KMS-11 (cell line): ENCODE measurements at regions not wholly inside any gene's neighbourhood (a gene's known extent, or its start where the extent isn't known, plus 50 kb on each side); places are given as distances from the start of the nearest gene placed in this dataset.

Experiments used
- H2AFZ ChIP-seq: fragments of 200-600 bp; sonication (generic); 2 replicates; pipeline ENCODE4 v1.6.1; 2016; ENCODE audit warnings: antibody characterized with exemption, mixed run types, low read depth
- H3K27ac ChIP-seq: fragments of 200-600 bp; sonication (generic); 2 replicates; pipeline ENCODE4 v1.6.1; 2016; ENCODE audit warnings: mild to moderate bottlenecking, mixed run types
- H3K27me3 ChIP-seq: fragments of 200-600 bp; sonication (generic); 2 replicates; pipeline ENCODE4 v1.6.1; 2017; ENCODE audit warnings: mild to moderate bottlenecking, low read depth, mixed run types, moderate library complexity; ENCODE audit not compliant: insufficient read depth
- H3K36me3 ChIP-seq: fragments of 200-600 bp; sonication (generic); 2 replicates; pipeline ENCODE4 v1.6.1; 2017; ENCODE audit warnings: mild to moderate bottlenecking, mixed run types; ENCODE audit not compliant: insufficient read depth
- H3K4me1 ChIP-seq: fragments of 200-600 bp; sonication (generic); 2 replicates; pipeline ENCODE4 v1.6.1; 2016; ENCODE audit warnings: mild to moderate bottlenecking, low read depth, mixed run types; ENCODE audit not compliant: poor library complexity, severe bottlenecking
- H3K4me2 ChIP-seq: fragments of 200-600 bp; sonication (generic); 2 replicates; pipeline ENCODE4 v1.7.0; 2016; ENCODE audit warnings: mild to moderate bottlenecking, mixed run types
- H3K4me3 ChIP-seq: fragments of 200-600 bp; sonication (generic); IDR thresholded peaks from 2 replicates; pipeline ENCODE4 v1.6.1; 2017; ENCODE audit warnings: low read depth, low read length, mixed read lengths; ENCODE audit not compliant: insufficient read depth
- H3K79me2 ChIP-seq: fragments of 200-600 bp; sonication (generic); 2 replicates; pipeline ENCODE4 v1.6.1; 2016; ENCODE audit warnings: low read depth, mixed run types; ENCODE audit not compliant: insufficient read depth
- H3K9ac ChIP-seq: fragments of 200-600 bp; sonication (generic); 2 replicates; pipeline ENCODE4 v1.6.1; 2016; ENCODE audit warnings: mild to moderate bottlenecking, mixed run types
- H4K20me1 ChIP-seq: fragments of 200-600 bp; sonication (generic); 2 replicates; pipeline ENCODE4 v1.6.1; 2016; ENCODE audit warnings: mild to moderate bottlenecking, mixed run types; ENCODE audit not compliant: insufficient read depth
- CTCF ChIP-seq: fragments of 200-600 bp; sonication (generic); conservative IDR thresholded peaks from 2 replicates; pipeline ENCODE4 v1.6.1; 2017; ENCODE audit warnings: low read depth, mild to moderate bottlenecking, antibody characterized with exemption, low read length, moderate library complexity, mixed read lengths

- Histone ChIP-seq H3K4me1 (no peaks in the 10 kb centered on the region), H3K9ac (no peak overlapping the region), H3K27ac (no peak overlapping the region), H3K36me3 (no peaks in the 10 kb centered on the region), H3K27me3 (no peaks in the 10 kb centered on the region), H2AFZ (no peak overlapping the region), H3K79me2 (no peaks in the 10 kb centered on the region), H3K4me3 (no peak overlapping the region), H3K4me2 (no peak overlapping the region), H4K20me1 (no peaks in the 10 kb centered on the region)
- no peak for TF ChIP-seq CTCF
Measured at GRCh38 chr18:27261769-27262549, 76.9 kb upstream of the CHST9 start.

GRCh38 chr18:27253571-27253970 lies 68.5 kb upstream of the CHST9 start:
- no peaks in the 10 kb centered on the region for H3K27me3 ChIP-seq
- no peak overlapping the region for H3K9ac ChIP-seq
- H3K4me1 ChIP-seq = no peaks in the 10 kb centered on the region
- H3K36me3 ChIP-seq = no peaks in the 10 kb centered on the region
- TF ChIP-seq CTCF = no peak
- no peak overlapping the region for H2AFZ ChIP-seq
- H4K20me1 ChIP-seq = no peaks in the 10 kb centered on the region
- H3K27ac ChIP-seq = no peak overlapping the region
- no peak overlapping the region for H3K4me2 ChIP-seq
- no peak overlapping the region for H3K4me3 ChIP-seq
- H3K79me2 ChIP-seq = no peaks in the 10 kb centered on the region

- H3K4me3 ChIP-seq = no peak overlapping the region
- no peak for TF ChIP-seq CTCF
- H3K9ac ChIP-seq = no peak overlapping the region
- no peaks in the 10 kb centered on the region for H3K4me1 ChIP-seq
- no peak overlapping the region for H2AFZ ChIP-seq
- H3K79me2 ChIP-seq = no peaks in the 10 kb centered on the region
- no peak overlapping the region for H3K27ac ChIP-seq
- H3K4me2 ChIP-seq = no peak overlapping the region
- no peaks in the 10 kb centered on the region for H3K27me3 ChIP-seq
- no peaks in the 10 kb centered on the region for H4K20me1 ChIP-seq
- H3K36me3 ChIP-seq = no peaks in the 10 kb centered on the region
Measured at GRCh38 chr18:27250471-27250870, 65.4 kb upstream of the CHST9 start.

GRCh38 chr18:27249933-27250332 lies 64.8 kb upstream of the CHST9 start:
- Histone ChIP-seq H3K36me3 (no peaks in the 10 kb centered on the region), H3K4me2 (no peak overlapping the region), H3K27ac (no peak overlapping the region), H3K4me1 (no peaks in the 10 kb centered on the region), H3K79me2 (no peaks in the 10 kb centered on the region), H4K20me1 (no peaks in the 10 kb centered on the region), H2AFZ (no peak overlapping the region), H3K9ac (no peak overlapping the region), H3K4me3 (no peak overlapping the region), H3K27me3 (no peaks in the 10 kb centered on the region)
- no peak for TF ChIP-seq CTCF
